Fibroblast of skin of right quadriceps (primary cell): ENCODE measurements at regions not wholly inside any gene's neighbourhood (a gene's known extent, or its start where the extent isn't known, plus 50 kb on each side); places are given as distances from the start of the nearest gene placed in this dataset.
"Not testable (repeated sequence)": the region's sequence is repeated elsewhere in the genome, so short reads cannot be mapped to it uniquely, and the experiment has no call there.

Experiments used
- DNase-seq: peaks from one replicate; pipeline ENCODE4 v3.0.0-alpha.2; 2013

- DNase-seq, result no peak
Measured at GRCh38 chr14:100421756-100422470, 98.8 kb downstream of the SLC25A47 start.

DNA sequence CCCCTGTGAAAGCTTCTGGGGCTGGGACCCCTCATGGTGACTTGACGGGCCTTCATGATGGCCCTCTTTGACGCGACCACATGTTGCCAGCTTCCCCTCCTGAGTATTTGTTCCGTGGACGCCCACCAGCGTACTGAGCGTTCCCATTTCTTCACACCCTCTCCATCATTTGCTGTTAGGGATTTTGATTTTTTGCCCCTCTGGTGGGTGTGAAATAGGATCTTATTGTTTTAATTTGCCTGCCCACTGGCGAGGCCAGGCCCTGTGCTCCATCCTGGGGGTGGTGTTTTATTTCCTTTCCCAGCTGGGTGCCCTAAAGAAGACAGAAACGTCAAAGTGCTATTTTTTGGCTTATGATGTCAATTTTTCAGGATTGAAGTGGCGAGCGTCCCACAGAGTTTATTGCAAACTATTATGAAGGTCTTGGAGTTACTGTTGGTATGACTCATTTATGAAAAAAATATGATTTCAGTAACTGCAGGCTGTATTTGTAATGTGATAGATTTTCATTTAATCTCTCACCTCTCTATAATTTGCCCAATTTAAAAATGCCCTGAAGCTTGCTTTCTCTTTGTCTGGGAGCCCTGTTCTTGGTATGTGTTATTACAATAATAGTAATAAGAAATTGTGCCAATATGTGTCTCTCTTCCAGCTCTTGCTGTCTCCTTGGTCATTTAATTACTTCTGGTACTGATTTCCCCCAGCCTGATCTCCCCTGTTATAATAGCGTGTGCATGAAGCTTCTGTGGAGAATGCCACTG lies 99.6 kb downstream of the SLC25A47 start:
- DNase-seq, result peak; percentile 68

GRCh38 chr14:100423317-100424010 lies 100.3 kb downstream of the SLC25A47 start:
- no peak for DNase-seq

GRCh38 chr14:100424504-100425428 lies 101.6 kb downstream of the SLC25A47 start:
- no peak for DNase-seq

- no peak for DNase-seq
Measured at GRCh38 chr14:100425429-100425827, 102.3 kb downstream of the SLC25A47 start.

GRCh38 chr14:100426314-100426713 lies 103.2 kb downstream of the SLC25A47 start:
- DNase-seq, result no peak

DNA sequence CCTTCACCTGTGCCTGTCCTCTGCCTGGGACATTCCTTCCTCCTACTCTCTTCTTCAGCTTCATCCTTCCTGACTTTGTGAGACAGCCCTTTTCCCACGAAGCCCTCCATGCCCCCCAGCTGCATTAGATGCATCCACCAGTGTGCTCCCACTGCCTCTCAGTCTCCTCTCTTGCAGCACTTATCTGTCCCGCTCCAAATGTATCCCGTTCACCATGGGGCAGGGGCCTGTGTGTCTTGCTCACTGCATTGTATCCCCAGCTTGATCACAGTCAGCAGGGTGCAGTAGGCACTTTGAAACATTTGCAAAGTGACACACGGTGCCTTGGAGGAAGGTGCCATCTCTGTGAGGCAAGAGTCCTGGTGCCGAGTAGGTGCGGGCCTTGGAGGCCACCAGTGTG lies 104.0 kb downstream of the SLC25A47 start:
- DNase-seq, result no peak

DNA sequence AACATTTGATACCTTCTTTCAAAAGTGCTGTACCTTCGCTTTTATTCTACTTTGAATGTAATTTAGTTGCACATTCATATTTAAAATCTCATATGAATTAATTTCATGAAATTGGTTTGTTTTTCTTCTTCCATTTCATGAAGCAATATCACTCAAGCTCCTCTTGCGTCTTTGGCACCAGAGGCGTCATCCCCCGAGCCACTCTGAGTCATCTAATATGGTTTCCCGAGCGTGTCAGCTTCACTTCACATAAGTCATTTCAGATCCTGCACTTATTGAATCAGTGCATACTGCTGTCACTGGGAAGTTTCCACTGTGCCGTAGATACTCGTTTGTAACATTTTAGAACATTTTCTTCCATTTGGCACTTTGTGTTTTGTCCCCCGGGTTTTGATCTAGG lies 105.6 kb downstream of the SLC25A47 start:
- DNase-seq, result peak; percentile 78

DNA sequence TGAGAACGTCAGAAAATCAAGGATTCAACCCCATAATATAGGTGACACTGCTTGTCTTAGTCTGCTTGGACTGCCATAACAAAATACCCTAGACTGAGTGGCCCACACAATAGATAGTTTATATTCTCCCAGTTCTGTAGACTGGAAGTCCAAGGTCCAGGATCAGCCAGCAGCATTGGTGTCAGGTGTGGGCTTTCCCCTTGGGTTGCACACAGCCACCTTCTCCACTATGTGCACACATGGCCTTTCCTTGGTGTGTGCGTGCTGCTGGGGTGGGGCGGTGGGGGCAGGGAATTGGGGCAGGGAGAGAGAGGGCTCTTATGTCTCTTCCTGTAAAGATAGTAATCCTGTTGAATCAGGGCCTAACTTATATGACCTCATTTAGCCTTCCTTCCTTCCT lies 106.4 kb downstream of the SLC25A47 start:
- no peak for DNase-seq

DNA sequence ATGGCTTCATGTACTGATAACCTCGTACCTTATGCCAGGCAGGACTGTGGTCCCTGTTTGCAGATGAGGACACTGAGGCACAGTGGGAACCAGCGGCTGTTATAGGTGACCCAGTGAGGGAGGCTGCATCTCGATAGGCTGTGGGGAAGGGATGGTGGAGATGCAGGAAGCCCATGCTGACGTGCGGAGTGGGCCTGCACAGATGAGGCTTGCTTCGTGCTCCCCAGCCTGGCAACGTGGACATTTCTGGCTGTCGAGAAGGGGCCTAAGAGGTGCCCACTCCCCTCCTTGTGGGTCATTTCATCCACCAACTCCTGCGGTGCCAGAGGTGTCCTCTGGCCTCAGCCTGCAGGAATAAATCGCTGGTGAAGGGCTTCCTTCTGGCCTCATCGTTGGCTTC lies 107.4 kb downstream of the SLC25A47 start:
- no peak for DNase-seq

- not testable (repeated sequence) for DNase-seq
Measured at GRCh38 chr14:100431461-100431860, 108.3 kb downstream of the SLC25A47 start.

DNA sequence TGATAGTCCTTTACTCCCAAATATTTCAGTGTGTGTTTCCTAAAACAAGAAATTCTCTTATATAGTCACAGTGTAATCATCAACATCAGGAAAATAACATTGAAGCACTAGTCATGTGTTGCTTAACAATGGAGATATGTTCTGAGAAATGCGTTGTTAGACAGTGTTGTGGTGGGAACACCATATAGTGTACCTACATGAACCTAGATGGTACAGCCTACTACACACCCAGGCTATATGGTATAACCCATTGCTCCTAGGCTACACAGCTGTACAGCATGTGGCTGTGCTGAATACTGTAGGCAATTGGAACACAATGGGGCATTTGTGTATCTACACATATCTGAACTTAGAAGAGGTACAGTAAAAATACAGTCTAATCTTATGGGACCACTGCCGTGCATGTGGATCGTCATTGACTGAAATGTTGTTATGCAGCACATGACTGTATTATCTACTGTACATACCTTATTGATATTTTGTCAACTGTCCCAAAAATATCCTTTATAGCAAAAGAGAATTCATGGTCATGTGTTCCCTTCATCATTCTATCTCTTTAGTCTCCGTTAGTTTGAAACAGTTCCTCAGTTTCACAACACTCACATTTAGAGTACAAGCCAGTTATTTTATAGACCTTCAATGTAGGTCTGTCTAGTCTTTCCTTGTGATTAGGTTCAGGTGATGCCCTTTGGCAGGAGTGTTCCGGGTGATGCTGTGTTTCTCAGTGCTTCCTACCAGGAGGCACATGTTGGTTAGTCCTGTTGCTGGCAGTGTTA lies 109.7 kb downstream of the SLC25A47 start:
- DNase-seq, result no peak

GRCh38 chr14:100433428-100433814 lies 110.3 kb downstream of the SLC25A47 start:
- DNase-seq, result no peak

DNA sequence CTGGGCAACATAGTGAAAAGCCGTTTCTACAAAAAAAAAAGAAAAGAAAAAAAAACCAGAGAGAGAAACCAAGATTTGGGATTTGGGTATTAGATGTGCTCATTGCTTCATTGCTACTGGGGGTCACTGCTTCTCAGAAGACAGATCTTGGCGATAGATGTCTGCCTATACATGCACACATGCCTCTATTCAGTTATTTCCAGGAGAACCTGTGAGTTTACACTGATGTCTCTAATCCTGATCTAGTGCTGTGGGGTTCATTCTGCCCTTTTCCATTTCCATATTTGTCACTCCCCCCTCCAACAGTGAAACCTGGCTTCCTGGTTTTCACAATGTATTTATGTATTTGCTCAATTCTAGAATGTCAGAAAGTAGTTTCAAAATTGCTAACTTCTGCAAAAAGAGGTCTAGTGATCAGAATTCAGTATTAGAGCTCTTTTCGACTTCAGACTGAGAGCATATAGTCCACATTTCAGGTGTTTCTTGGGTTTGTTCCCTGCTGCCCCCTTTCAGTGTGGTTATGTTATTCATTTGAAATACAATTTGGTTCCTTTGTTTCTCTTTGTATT lies 111.0 kb downstream of the SLC25A47 start:
- DNase-seq, result no peak

- DNase-seq, result no peak
Measured at GRCh38 chr14:100434911-100435438, 111.8 kb downstream of the SLC25A47 start.

DNA sequence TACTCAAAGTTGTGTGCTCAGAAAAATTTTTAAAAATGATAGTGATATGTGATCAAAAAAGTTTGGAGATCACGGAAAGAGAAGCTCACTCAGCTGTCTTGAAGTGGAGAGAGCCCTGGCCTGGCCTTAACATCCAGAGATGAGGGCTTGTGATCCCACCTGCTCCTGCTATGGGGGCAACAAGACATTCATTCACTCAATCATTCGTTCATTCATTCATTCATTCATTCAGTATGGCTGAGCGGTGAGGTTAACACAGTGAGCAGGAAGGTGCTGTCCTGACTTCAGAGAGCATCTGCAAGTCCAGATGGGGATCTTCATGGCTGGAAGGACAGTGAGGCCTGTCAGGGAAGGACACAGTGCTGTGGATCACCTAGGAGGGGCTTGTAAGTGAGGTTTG lies 112.3 kb downstream of the SLC25A47 start:
- no peak for DNase-seq

- DNase-seq, result no peak
Measured at GRCh38 chr14:100436745-100437406, 113.7 kb downstream of the SLC25A47 start.

DNA sequence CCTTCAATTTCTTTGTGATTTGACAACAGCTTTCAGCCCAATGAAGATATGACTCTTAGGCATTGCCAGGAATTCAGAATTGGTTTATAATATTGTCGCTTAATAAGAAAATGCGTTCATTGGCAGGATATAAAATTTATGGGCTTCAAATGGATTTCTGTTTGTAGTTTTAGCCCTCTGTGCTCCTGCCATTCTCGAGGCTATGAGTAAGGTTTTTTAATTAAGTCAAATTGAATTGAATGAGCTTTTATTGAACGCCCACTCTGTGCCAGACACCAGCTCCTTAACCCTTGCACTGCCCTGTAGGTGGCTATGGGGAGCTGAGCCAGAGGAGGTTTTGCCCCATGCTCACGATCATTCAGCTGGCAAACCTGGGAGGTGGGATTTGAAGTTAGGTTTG lies 115.1 kb downstream of the SLC25A47 start:
- no peak for DNase-seq

DNA sequence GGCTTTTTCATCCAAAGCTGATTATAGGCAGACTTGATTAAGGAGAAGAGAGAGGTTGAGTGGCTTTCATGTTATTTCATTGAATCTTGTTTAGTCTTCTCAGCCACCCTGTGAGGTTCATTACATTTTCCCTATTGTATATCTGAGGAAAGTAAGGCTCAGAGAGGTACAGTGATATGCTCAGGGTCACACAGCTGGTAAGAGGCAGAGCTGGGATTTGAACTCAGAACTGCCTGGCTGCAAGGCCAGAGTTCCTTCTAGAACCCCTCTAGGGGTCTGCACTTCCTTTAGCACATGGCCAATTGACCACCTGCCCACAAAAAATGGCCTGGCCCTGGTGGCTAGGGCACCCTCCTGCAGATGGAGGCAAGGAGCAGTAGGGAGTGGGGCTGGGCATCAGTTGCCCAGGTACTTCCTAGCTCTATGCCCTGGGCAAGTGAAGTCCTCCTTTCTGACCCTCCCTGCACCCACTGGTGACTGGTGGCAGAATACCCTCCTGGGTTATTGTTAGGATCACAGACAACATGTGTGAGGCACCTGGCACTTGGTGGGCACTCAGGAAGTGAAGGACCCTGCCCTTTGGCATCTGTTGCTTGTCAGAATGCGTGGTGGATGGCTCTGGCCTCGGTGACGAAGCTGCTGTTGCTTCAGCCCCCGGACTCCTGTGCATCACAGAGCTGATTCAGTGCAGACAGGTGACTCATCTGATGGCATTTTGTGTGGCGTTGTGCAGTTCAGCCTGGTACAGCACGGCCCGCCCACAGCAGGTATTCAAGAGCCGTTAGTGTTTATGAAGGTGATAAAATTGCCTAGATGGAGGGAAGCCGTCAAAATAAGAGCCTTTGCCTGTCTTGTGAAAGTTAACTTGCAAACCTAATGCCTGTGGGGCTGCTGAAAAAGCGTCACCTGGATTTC lies 115.8 kb downstream of the SLC25A47 start:
- DNase-seq, result peak; percentile 71

DNA sequence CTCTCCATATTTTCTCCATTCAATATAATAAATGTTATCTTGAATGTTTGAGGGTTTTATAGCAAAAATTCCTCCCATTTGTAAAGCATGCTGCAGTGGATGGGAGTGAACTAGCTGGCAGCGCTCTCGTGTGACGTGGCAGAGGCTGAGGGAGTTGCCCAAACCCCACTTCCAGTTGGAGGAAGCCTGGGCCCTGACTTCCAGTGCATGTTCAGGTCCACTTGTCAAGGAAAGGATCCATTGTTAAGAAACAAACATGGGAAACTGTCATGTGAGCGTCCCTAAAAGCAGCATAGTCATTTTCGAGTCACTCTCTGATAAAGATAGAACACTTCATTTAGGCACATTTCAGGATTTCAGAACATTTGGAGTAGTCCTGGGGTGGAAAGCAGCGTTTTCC lies 116.6 kb downstream of the SLC25A47 start:
- DNase-seq, result no peak
